ENCODE measurements at regions not wholly inside any gene's neighbourhood (a gene's known extent, or its start where the extent isn't known, plus 50 kb on each side); places are given as distances from the start of the nearest gene placed in this dataset.

DNA sequence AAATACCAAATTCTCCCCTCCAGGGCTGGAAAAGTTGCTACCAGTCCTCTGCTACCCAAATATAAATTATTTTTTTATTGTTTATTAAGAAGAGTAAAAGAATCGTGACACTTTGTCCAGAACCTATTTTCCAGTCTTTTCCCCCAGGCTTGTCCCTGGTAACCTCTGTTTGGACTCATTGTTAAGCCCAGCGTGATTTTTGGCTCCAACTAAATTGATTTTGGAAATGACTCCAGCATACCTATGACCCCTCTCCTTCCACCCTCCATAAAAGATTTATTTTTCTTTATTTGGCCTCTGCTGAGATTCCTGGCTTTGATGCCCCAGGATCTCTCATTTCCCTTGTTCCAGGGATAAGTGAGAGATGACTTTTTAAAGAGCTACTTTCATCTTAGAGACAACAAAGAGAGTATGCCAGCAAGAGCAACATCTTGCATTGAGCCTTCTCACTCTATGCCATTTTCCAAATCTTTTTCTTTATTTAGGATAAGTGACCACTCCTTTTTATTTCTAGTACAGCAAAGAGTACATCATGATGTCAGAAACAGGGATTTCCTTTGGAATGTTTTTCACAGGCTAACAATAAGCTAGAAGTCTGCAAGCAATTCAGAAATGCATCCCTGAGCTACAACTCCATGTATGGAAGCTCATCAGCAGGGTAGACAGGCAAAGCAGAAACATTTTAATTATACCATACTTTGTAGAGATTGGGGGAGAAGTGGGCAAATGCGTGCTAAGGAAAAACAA, 75.8 kb downstream of the DAD1 start:
- intact Hi-C loops (cut with DNase I): no loop called here
- peak overlapping the region; percentile 71 for H3K27ac ChIP-seq
- H3K27me3 ChIP-seq: no peaks in the 10 kb centered on the region
- H3K4me3 ChIP-seq: no peak overlapping the region
- H3K4me1 ChIP-seq: peaks cover 60% of the 10 kb centered on the region
- no peaks in the 10 kb centered on the region for H3K9me3 ChIP-seq
- H3K36me3 ChIP-seq: no peaks in the 10 kb centered on the region
- TF ChIP-seq POLR2AphosphoS5 (IDR thresholded peaks at IDR 0.05; ENCODE audit: insufficient read depth in 1 of 2, low read depth in 1 of 2) (peak in 1 of 2 donors; percentile 55), POLR2A (IDR thresholded peaks at IDR 0.05) (no peak)
- no peak for DNase-seq (ENCODE audit: extremely low spot score in 2 of 2)

DNA sequence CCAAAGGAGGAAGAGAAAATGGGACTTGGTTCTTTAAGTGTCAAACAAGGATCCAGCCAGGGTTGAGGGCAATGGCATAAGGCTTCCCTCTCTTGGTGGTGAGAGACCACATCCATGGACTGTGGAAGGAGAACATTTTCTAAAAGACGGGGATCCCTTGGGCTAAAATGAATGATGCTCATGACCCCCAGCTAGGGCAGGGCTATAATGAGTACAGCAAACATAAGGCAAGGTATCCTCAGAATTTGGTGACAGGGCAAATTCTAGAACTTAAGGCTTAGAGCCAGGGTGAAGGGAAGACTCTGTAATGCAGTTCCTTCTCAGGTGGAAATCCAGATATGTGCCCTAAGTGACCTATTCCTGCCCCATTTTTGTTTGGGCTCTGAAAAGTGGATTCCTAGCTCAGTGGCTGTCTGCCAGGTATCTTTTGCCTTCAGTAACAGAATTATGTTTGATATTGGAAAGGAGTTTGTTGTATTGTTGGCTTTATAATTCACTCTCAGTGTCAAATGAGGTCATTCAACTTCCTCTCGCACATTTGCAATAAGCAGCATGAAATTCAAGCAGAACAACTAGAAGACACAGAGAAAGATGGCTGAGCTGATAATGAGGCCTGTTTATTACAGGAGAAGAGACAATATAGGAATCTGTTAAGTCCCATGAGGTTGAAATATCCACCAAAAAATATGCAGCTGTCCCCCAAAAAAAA, 76.8 kb downstream of the DAD1 start:
- no peak for DNase-seq (ENCODE audit: extremely low spot score in 2 of 2)
- TF ChIP-seq POLR2A (IDR thresholded peaks at IDR 0.05): no peak
- TF ChIP-seq, protein P1, sequence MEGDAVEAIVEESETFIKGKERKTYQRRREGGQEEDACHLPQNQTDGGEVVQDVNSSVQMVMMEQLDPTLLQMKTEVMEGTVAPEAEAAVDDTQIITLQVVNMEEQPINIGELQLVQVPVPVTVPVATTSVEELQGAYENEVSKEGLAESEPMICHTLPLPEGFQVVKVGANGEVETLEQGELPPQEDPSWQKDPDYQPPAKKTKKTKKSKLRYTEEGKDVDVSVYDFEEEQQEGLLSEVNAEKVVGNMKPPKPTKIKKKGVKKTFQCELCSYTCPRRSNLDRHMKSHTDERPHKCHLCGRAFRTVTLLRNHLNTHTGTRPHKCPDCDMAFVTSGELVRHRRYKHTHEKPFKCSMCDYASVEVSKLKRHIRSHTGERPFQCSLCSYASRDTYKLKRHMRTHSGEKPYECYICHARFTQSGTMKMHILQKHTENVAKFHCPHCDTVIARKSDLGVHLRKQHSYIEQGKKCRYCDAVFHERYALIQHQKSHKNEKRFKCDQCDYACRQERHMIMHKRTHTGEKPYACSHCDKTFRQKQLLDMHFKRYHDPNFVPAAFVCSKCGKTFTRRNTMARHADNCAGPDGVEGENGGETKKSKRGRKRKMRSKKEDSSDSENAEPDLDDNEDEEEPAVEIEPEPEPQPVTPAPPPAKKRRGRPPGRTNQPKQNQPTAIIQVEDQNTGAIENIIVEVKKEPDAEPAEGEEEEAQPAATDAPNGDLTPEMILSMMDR (IDR thresholded peaks at IDR 0.05): no peak
- TF ChIP-seq POLR2AphosphoS5 (IDR thresholded peaks at IDR 0.05; ENCODE audit: insufficient read depth in 1 of 2, low read depth in 1 of 2): no peak
- Histone ChIP-seq H3K27ac (peak overlapping the region; percentile 71), H3K4me3 (no peak overlapping the region), H3K4me1 (peaks cover 60% of the 10 kb centered on the region), H3K9me3 (no peaks in the 10 kb centered on the region), H3K27me3 (no peaks in the 10 kb centered on the region), H3K36me3 (no peaks in the 10 kb centered on the region)
- intact Hi-C loops (cut with DNase I): no loop called here

DNA sequence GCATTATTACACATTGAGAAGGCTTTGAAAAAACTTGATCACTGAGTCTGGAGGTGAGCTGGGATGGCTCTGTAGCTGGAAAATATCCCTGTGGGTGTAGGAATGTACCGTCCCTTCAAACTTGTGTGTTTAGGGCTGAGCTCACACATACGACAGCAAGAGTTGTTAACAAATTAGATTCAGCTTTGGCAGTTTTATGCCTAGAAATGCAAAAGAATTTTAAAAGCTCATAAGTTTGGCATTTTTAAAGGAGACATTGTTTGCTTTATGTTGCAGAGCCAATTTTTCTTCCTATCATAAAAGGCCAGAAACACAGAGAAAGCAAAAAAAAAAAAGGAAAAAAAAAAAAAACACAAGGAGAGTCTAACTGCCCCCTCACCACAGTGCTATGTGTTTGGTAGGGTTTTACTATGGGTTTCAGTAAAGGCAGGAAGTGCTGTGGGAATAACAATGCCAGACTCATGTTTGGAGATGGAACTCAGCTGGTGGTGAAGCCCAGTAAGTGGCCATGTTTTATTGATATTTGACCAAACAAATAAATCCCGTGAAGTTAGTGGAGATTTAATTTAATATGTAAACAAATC, 78.4 kb downstream of the DAD1 start:
- Histone ChIP-seq H3K27ac (peak overlapping the region; percentile 50), H3K4me3 (no peak overlapping the region), H3K36me3 (no peaks in the 10 kb centered on the region), H3K4me1 (peaks cover 56% of the 10 kb centered on the region), H3K27me3 (no peaks in the 10 kb centered on the region), H3K9me3 (no peaks in the 10 kb centered on the region)
- no peak for DNase-seq (ENCODE audit: extremely low spot score in 2 of 2)
- TF ChIP-seq POLR2A (IDR thresholded peaks at IDR 0.05) (no peak), POLR2AphosphoS5 (IDR thresholded peaks at IDR 0.05; ENCODE audit: insufficient read depth in 1 of 2, low read depth in 1 of 2) (no peak)
- TF ChIP-seq, protein P1 (IDR thresholded peaks at IDR 0.05): no peak
- intact Hi-C loops (cut with DNase I): no loop called here

DNA sequence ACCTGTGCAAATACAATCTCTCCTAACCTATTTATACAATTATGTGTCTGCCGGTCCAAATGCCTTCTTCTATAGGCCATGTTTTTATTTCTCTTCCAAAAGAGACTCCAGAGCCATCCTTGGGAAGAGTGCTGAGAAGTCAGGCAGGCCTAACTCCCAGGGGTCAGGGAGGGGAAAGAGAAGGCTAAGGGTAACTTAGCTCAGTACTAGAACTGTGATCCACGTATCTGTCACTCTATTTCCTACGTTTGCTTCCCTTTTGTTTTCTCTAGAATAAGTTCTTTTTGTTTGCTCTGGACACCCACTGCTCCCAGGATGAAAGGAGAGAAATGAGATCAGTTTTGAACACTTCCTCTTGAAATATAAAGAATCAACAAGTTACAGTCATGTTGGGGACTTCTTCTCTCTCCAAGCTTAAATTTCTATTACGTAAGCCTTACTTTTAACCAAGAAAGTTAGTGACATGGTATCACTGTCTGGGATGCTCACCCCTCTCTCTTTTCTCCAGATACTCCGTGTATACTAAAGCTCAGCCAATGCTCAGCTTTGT, 79.2 kb downstream of the DAD1 start:
- Histone ChIP-seq H3K4me1 (peaks cover 48% of the 10 kb centered on the region), H3K27me3 (no peaks in the 10 kb centered on the region), H3K36me3 (no peaks in the 10 kb centered on the region), H3K27ac (peak overlapping the region; percentile 50), H3K4me3 (no peak overlapping the region), H3K9me3 (no peaks in the 10 kb centered on the region)
- DNase-seq (ENCODE audit: extremely low spot score in 2 of 2): no peak
- intact Hi-C loops (cut with DNase I): no loop called here
- TF ChIP-seq, protein P1 (IDR thresholded peaks at IDR 0.05): no peak
- TF ChIP-seq POLR2A (IDR thresholded peaks at IDR 0.05) (no peak), POLR2AphosphoS5 (IDR thresholded peaks at IDR 0.05; ENCODE audit: insufficient read depth in 1 of 2, low read depth in 1 of 2) (no peak)

DNA sequence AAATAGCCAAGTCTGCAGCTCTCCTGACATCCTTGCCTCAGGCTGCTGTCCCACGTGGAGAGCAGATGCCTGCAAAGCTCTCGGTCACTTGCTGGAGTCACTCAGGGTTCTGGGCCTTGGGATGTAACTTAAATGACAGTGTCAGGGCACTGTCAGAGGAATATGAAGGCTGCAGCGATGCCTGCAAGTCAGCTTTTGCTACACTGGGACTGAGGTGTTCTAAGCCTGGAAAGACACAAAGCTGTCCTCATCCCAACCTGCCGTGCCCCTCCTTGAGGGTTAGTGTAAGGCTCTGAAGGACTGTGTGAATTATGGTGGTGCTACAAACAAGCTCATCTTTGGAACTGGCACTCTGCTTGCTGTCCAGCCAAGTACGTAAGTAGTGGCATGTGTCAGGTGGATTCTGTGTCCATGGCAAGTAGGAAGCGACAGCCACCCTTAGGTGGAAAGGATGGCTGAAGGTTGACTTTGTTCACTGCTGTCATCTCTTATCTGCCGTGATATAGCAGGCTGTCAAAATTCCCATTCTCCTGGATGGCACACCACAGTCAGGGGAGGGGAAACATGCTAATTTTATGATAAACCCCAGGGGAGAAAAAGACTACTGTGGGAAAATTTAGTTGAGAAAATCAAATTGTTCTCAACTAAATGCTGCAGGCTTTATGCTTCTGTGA, 79.9 kb downstream of the DAD1 start:
- TF ChIP-seq POLR2AphosphoS5 (IDR thresholded peaks at IDR 0.05; ENCODE audit: insufficient read depth in 1 of 2, low read depth in 1 of 2) (no peak), POLR2A (IDR thresholded peaks at IDR 0.05) (no peak)
- TF ChIP-seq, protein P1 (IDR thresholded peaks at IDR 0.05): no peak
- Histone ChIP-seq H3K9me3 (no peaks in the 10 kb centered on the region), H3K27me3 (no peaks in the 10 kb centered on the region), H3K4me3 (no peak overlapping the region), H3K4me1 (peaks cover 41% of the 10 kb centered on the region), H3K27ac (no peak overlapping the region), H3K36me3 (no peaks in the 10 kb centered on the region)
- DNase-seq (ENCODE audit: extremely low spot score in 2 of 2): no peak
- intact Hi-C loops (cut with DNase I): no loop called here

All from vagina (tissue), 2 donors.